HG03457 (cell line): ENCODE measurements at regions not wholly inside any gene's neighbourhood (a gene's known extent, or its start where the extent isn't known, plus 50 kb on each side); places are given as distances from the start of the nearest gene placed in this dataset.

Source experiments
- ATAC-seq: cut with Tn5 transposase; IDR thresholded peaks from one replicate; pipeline ENCODE4 v1.9.1; 2021; ENCODE audit warnings: moderate number of reproducible peaks; ENCODE audit not compliant: unreplicated experiment

DNA sequence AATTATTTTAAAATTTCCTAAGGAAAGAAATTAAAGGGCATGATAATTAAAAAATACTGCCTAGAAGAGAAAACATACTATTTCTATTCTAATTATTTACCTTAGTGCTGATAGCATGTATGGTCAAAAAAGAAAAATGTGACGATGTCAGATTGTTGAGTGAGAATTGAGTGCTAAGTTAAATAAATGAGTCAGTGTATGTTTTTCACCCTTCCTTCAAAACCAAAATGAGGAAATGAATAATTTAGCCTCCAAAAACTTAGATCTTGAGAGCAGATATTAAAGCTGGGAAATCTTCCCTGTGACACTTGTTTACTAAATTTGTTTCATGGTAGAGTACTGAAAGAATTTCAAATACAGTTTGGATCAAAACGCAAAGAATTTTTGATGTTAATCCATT lies 58.6 kb upstream of the NYAP2 start:
- ATAC-seq = no peak

DNA sequence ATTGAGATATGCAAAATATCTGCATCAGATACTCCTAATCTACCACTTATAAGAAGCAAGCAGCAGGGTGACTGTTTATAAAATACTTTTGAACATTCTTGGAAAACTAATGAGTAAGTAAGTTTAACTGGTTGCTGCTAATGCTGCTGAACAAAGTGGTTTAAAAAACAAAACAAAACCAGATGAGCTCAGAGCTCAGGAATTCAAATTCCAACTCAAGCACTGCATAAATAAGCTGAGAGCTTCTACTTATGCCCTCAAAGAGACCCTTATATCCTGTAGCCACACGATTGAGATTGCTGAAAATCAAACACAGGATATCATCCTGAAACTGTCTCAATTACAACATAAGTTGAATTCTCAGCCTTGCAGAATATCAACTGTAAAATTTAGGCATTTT lies 62.3 kb upstream of the NYAP2 start:
- ATAC-seq = no peak

DNA sequence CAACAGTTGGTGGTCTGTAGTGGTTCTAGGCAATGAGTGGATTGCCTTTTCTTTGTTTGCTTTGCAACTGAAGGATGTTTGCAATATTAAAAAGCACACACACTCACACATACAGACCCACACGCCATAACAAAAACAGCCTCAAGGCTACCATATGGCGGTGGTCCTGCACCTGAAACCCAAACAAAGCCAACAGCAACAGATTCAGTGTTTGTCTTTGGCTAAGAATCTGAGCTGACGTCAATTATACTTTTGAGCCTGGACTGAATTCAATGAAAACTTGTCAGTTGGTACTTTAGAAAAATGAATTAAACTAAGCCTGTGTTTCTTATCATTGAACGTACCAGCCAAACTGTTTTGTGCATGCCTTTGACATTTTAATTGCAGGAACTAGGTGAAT lies 65.0 kb upstream of the NYAP2 start:
- no peak for ATAC-seq

DNA sequence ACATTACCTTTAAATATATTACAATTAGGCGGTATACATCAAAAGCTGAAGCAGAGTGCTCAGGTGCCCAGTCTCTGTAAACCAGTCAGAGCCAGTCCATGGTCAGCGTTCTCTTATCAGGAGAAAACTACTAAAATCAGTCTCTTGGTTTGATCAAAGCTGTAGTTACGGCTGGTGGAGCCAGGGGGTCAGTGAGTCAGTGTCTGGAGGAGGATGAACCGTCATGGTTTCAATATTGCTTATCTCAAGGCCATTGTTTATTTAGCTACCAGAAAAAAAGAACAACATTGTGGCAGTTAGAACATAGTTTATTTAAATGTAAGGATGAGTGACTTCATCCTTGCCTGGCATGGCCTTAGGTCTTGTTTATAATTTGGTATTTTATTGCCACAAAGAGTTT lies 71.3 kb upstream of the NYAP2 start:
- no peak for ATAC-seq

DNA sequence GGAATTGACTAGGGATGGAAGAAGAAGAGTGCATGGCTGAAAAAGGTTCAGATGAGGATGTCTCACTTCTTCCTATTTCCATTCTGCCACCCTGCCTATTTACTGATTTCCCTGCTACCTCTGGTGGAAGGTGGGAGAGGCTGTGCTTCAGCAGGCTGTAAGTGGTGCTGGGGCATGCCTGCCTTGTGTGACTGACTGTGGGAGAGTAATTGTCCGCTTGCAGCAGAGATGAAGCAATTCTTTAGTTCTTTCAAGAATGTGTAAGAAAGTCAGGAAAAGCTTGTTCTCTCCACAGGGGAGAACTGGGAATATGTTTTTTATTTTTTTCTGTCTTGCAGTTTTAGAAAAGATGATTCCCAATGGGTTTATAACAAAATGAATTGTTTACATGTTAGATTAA lies 72.5 kb upstream of the NYAP2 start:
- no peak for ATAC-seq

DNA sequence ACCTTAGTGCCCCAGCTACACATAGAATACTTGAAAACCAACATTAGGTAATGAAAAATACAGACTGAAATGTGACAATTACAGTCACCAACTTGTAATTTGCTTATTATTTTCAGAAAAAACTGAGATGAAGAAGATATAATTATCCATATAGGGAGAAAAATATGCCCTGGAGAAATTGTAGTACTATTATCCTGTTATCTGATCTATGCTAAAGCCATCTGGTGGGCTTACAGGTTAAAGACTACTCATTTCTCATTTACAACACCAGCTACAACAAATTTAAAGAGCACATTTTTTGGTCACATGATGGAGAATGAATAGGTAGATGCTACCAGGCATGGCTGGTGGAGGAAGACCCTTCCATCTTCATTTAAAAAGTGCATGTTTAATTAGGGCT lies 79.6 kb upstream of the NYAP2 start:
- ATAC-seq = no peak

DNA sequence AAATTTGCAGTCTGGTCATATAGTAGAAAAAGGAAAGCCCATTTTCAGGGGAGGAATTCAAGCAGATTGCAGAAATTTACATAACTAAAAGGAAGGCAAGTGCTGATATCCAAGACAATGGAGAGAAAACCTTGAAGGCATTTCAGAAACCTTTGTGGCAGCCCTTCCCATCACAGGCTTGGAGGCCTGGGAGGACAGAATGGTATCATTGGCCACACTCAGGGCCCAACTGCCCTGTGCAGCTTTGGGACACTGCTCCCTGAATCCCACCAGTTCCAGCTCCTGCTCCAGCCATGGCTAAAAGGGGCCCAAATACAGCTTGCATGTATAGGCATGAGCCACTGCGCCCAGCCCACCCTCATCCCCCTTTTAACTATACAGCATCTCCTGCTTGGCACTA lies 81.1 kb upstream of the NYAP2 start:
- ATAC-seq = no peak

DNA sequence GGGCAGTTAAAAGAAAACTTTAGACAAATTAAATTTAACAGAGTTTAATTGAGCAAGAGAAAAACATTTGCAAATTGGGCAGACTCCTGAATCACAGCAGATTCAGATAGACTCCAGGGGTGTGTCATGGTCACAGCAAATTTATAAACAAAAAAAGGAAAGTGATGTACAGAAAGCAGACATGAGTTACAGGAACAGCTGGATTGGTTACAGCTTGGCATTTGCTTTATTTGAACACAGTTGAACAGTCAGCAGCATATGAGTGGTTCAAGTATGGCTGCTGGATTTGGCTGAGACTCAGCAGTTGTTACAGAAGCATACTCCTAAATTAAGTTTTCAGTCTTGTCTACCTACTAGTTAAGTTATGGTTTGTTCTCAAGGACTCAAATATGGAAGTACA lies 82.3 kb upstream of the NYAP2 start:
- ATAC-seq = no peak

DNA sequence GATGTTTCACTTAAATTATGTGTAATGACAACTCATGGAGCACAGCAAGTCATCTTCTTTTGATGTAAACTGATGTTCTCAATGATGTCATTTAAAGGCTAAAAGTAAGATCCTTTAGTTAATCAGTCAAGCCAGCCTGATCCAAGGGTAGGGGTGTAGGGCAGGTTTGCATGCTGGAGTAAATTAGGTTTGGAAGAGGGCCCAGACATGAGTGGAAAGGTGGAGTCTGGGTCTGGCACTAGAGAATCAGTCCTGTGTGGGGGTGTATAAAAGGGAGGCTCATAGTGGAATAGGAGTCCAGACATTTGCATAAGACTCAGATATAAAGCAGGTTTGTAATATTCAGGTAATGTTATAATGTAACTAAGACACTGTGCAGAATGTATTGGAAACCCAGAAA lies 88.8 kb upstream of the NYAP2 start:
- no peak for ATAC-seq

DNA sequence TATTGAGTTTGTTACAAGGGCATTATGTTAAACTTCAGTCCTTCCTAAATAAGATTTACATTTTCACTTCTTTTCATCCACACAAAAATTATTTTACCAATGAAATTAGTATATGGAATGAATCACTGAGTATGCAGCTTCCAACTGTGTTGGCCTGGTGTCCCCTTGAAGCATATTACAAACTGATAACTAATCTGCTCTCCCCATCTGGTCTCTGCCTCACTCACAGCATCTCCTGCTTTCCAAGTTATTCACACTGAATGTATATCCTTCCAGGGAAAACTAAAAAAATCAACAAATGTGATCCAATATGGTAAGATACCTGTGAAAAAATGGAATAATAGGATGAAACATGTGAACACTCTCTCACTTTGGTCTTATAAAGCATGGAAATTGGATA lies 90.0 kb upstream of the NYAP2 start:
- ATAC-seq = no peak

DNA sequence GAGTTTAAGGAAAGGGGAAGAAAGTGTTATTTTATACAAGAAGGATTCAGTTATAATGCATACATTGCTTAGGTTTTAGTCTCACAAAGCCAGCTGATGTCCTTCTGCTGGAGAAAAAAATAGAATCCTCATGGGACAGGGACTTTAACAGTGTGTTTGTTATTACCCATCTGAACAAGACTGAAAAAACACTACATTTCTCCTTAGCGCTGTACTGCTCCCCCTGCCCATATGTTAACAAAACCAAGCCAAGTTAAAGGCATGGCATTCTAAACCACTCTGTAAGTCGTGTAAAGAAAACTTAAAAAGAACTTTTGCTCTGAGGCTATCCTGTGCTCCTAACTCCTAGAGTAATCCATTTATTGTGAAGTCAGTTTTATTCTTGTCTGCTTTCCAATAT lies 102.6 kb upstream of the NYAP2 start:
- no peak for ATAC-seq

DNA sequence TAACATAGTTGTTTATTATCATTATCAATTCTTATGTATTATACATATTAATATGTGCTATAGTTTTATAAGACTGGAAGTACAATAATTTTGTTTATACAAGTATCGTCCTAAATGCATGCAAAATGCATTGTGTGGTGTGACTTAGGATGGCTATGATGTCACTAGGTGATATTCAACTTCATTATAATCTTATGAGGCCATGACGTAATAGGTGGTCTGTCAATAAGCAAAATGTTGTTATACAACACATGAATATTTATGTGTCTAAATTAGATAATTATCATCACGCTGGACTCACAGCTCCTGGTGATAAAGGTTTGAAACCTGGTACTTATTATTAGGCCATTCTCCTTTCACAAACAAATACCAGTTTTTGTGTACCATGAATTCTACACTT lies 104.4 kb upstream of the NYAP2 start:
- ATAC-seq = no peak

DNA sequence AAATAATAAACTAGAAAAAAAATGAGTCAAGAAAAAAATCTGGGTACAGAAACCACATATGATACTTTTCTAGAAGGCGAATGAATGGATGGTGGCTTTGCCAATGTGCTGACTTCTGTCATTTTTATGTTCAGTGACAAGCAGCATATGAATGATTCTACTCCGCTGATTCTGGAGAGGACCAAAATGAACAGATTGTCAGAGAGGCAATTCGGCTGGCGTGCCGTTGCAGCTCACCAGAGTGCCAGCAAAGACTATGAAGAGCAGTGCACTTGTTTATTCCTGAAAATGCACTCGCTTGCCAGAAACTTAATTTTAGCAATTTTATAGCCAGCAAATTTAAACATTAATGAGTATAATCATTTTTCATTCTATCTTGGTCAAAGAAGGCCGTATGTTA lies 105.9 kb upstream of the NYAP2 start:
- no peak for ATAC-seq

DNA sequence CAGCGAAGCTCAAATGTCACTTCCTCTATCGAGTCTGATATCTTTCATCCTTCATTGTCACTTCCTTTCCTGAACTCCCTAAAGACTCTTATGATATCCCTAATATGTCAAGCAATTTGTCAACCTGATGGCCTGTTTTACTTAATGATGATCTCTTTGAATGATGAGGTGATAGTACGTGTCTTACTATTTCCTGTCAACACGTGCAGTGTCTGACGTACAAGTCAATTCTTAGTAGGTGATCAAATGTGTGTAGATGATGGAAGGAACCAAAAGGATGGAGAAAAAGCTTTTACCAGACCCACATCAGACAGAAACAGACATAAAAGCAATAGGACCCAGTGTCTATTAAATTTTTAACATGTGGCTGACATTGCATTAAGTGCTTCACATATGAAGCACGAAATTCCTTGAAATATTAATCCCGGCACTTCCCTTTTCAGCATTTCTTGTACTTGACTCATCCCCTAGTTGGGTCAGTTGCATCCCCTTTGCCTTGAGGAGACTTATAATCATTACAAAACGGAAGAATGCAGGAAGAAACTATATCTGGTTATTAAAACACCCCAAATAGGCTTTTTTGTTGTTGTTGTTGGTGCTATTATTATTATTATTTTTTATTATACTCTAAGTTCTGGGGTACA lies 108.6 kb upstream of the NYAP2 start:
- ATAC-seq = no peak

DNA sequence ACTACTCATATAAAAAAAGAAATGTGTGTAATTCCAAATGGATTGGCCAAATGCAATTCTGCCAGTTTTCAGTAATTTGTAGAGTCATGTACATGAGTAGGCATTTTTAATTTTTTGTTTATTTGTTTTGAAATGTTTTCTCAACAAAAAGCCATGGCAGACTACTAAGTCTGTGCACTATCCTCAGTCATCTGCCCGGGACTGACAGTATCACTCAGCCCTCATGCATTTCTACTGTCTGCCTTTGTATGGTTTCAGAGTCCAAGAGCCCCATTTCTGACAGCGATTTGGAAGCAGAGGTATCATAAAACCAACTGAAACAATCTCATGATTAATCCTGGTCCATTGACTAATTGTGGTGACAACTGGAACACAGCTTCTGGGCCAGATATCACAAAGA lies 109.9 kb upstream of the NYAP2 start:
- ATAC-seq = no peak

DNA sequence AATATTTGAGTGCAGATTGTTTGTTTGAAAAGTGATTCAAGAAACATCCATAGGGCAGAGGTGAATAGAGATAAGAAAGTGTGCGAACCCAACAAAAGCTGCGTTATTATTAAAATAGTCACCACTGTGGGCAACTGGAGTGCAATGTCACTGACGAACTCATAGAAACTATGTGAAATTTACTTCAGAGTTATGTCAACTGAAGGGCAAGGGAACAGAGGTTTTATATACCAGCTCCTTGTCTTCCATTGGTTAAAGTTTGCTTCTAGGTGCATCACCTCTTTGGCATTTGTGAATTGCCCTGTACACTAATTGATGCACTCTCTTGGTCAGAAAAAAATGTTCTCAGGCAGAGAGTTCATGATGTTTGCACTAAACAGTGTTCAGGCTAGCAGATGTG lies 110.5 kb upstream of the NYAP2 start:
- ATAC-seq = no peak

DNA sequence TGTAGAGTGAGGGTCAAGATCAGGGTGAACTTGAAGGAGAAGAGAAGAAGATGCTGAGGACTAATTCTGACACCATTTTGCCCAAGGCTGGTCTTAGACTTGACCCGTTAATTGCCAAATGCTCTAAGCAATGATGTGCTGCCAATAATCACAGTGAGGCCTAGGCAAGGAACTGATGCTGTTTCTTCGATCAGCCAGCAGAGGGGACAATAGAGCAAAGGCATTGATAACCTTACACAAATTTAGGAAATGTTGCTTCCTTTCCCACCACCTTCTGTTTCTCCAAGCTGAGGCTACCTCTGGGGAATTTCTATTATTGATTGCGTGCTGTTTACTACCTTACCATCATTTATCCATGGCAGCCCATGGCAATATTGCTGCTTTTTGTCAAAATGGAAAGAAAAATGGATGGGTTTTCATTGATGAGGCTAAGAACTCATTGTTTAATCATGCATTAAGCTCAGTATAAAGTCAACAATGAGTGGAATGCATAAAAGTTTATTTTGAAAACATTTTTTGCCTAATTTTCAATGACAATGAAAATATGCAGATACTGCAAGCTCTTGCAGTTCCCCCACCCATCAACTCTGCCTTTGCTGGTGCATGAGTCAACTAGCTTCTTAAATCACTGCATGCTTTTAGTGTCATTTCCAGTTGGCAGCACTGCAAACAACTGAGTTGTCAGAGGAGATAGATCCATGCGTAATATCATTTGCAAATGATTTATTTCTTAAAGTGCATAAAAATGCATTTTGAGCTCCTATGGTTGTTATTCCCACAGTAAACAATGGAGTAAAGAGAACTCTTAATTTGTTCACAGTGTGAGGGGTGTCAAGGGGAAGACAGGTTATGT lies 116.4 kb upstream of the NYAP2 start:
- peak; percentile 92 for ATAC-seq

DNA sequence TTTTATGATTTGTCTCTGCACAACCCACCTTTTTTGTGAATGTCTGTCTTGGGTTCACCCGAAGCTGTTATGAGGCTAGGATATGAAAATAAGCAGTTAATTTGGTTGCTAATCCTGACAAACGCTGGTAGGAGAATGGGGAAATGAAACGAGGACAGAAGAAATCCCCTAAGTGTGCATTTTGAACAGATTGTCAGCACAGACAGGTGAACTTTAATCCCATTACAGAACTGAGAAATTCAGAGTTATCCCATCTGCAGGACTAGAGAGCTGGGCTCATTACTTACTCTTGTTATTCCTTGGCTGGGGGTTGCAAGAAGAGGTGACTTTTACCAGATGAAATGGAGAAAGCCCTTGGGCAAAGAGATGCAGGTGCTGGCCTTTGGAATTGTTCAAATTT lies 123.3 kb upstream of the NYAP2 start:
- peak; percentile 84 for ATAC-seq

DNA sequence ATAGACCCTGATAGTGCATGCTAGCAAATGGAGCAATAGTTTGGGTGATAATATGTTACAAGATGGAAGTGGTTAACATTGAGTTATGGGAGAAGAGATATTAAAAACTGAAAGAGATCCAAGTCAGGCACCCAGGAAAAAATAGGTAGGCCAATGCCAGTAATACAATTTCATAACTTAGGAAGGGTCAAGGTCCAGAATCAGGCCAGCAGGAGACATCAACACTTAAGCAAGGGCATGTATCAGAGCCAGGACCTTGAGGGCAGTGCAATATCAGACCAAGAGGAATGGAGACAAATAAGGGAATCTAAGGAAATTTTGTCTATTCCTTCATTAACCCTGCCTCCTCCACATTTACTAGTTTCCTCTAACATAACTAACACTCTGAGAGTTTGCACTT lies 124.1 kb upstream of the NYAP2 start:
- ATAC-seq = no peak

DNA sequence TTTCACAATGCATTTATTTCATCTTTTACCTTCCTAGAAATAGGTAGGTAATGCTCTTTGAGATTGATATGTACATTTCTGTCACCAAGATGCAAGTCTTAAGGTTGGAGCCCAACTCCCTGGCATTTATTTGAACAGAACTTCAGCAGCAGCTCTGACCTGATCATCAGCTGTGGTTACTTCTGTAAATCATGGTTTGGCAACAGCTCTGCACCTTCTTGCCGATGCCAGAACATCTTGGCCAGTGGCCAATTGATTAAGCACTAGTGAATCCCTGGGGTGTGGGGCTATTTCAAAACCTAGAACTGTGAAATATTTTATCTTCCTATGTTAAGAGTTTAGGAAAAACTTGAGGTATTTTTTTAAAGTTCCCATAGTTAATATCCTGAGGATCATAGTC lies 124.8 kb upstream of the NYAP2 start:
- ATAC-seq = peak; percentile 40

DNA sequence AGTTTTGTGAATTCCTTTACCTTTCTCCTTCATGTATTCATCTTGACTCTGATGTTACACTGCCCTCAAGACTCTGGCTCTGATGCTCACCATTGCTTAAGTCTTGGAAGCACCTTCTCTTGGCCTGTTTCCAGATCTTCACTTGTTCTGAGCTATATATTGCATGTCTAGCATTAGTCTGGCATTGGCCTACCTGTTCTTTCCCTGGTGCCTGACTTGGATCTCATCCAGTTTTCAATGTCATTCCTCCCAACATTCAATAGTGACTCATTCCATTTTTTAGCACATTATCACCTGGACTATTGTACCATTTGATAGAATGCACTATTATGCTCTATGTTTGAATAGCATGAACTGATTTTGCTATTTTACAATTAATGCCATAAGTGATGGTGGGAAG lies 127.3 kb upstream of the NYAP2 start:
- no peak for ATAC-seq

DNA sequence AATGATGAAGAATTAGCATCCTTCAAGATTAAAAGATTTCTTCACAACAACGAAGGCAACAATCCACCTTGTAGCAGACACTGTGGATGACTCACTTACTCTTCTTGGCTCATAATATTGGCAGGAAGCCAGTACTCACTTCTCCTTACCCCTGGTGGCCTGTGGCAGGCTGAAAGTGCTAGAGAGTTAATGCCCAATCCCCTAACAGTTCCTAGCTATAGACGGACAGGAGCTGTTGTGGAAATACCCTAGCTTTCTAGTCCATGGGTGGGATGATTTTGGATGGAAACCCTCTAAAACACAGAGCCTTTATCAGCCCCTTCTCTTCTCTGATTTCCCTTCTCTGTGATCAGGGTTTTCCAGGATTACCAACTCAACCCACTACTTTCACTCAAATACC lies 128.6 kb upstream of the NYAP2 start:
- ATAC-seq = peak; percentile 99

DNA sequence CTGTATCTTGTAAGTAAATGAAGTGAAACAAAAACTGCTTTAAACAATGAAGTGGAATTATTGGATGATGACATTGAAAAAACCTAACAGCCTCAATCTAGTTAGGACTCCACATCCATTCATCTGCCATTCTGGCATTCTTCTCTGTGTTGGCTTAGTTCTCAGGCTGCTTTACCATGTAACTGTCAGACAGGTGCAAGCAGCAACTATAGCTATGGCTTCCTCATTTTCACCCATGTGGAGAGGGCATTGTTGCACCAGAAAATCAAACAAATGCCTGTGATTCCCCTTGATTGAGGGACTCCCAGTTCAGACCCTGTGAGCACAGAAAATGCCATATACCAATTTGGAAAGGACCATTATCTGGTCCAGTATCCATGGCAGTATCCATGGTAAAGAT lies 129.5 kb upstream of the NYAP2 start:
- ATAC-seq = no peak
